ENCODE measurements at regions not wholly inside any gene's neighbourhood (a gene's known extent, or its start where the extent isn't known, plus 50 kb on each side); places are given as distances from the start of the nearest gene placed in this dataset.
A peak's percentile ranks its signal among the peaks of the same experiment; 100 is the strongest.

GRCh38 chr4:154088741-154089140 lies 299.9 kb upstream of the SFRP2 start:
- peak; percentile 9 for DNase-seq (ENCODE audit: low read depth)

- DNase-seq (ENCODE audit: low read depth) = no peak
Observed at GRCh38 chr4:154086247-154086646, 297.4 kb upstream of the SFRP2 start.

- no peak for DNase-seq (ENCODE audit: low read depth)
Observed at GRCh38 chr4:154084864-154085263, 296.0 kb upstream of the SFRP2 start.

- peak; percentile 17 for DNase-seq (ENCODE audit: low read depth)
Observed at GRCh38 chr4:154082760-154083535, 294.1 kb upstream of the SFRP2 start.

GRCh38 chr4:154081391-154081790 lies 292.5 kb upstream of the SFRP2 start:
- DNase-seq (ENCODE audit: low read depth) = no peak

- DNase-seq (ENCODE audit: low read depth) = no peak
Observed at GRCh38 chr4:154078504-154079350, 289.8 kb upstream of the SFRP2 start.

- peak; percentile 38 for DNase-seq (ENCODE audit: low read depth)
Observed at GRCh38 chr4:154076921-154077320, 288.0 kb upstream of the SFRP2 start.

GRCh38 chr4:154073107-154073822 lies 284.4 kb upstream of the SFRP2 start:
- peak; percentile 71 for DNase-seq (ENCODE audit: low read depth)

GRCh38 chr4:154067786-154068185 lies 278.9 kb upstream of the SFRP2 start:
- DNase-seq (ENCODE audit: low read depth) = no peak

- DNase-seq (ENCODE audit: low read depth) = no peak
Observed at GRCh38 chr4:154065368-154065767, 276.5 kb upstream of the SFRP2 start.

- no peak for DNase-seq (ENCODE audit: low read depth)
Observed at GRCh38 chr4:154064244-154064643, 275.4 kb upstream of the SFRP2 start.

GRCh38 chr4:154049457-154050181 lies 260.7 kb upstream of the SFRP2 start:
- peak; percentile 73 for DNase-seq (ENCODE audit: low read depth)

GRCh38 chr4:154047733-154048132 lies 258.9 kb upstream of the SFRP2 start:
- DNase-seq (ENCODE audit: low read depth) = no peak

GRCh38 chr4:154044742-154045485 lies 256.0 kb upstream of the SFRP2 start:
- DNase-seq (ENCODE audit: low read depth) = peak; percentile 34

- no peak for DNase-seq (ENCODE audit: low read depth)
Observed at GRCh38 chr4:154044108-154044531, 255.2 kb upstream of the SFRP2 start.

GRCh38 chr4:154041640-154042039 lies 252.8 kb upstream of the SFRP2 start:
- DNase-seq (ENCODE audit: low read depth) = no peak

GRCh38 chr4:154039435-154040343 lies 250.8 kb upstream of the SFRP2 start:
- no peak for DNase-seq (ENCODE audit: low read depth)

- DNase-seq (ENCODE audit: low read depth) = no peak
Observed at GRCh38 chr4:154036856-154037255, 248.0 kb upstream of the SFRP2 start.

- no peak for DNase-seq (ENCODE audit: low read depth)
Observed at GRCh38 chr4:154035341-154035740, 246.5 kb upstream of the SFRP2 start.

- no peak for DNase-seq (ENCODE audit: low read depth)
Observed at GRCh38 chr4:154033921-154034320, 245.0 kb upstream of the SFRP2 start.

Measured in EH (cell line).